HepG2 (cell line): ENCODE measurements at regions not wholly inside any gene's neighbourhood (a gene's known extent, or its start where the extent isn't known, plus 50 kb on each side); places are given as distances from the start of the nearest gene placed in this dataset.

Experiments used
- ATAC-seq: fragments of 200-7000 bp; cut with Tn5 transposase; 3 replicates; pipeline ENCODE4 v1.9.1; 2020; ENCODE audit warnings: mild to moderate bottlenecking, moderate library complexity
- BruUV-seq: library from RNA; stranded (reverse); fragments of 400-500 nt; replicated peaks from 2 replicates; lab custom pipeline; 2021; lab: Mats Ljungman, UMichigan
- CTCF ChIA-PET: fragments of 300-600 bp; formaldehyde crosslinking; extraction: SDS; loops from one replicate; lab custom pipeline; 2021; ENCODE audit warnings: low total read pairs, inconsistent platforms, low intra/inter-chr PET ratio; lab: Yijun Ruan, JAX
- POLR2A ChIA-PET: fragments of 350-600 bp; sonication (Branson Sonifier 250); formaldehyde crosslinking; loops from one replicate; lab custom pipeline; 2020; ENCODE audit warnings: antibody characterized with exemption, inconsistent platforms; lab: Yijun Ruan, JAX
- DNase-seq: peaks from one replicate; pipeline ENCODE4 v3.0.0-alpha.2; 2015; ENCODE audit warnings: low spot score
- FAIRE-seq: peaks from 3 replicates; lab custom pipeline; 2011; peaks lifted over from hg19 to GRCh38; lab: Jason Lieb, UNC
- H2AFZ ChIP-seq: one replicate; pipeline ENCODE4 v1.6.1; 2011; ENCODE audit warnings: low read length, inconsistent platforms
- H3K27ac ChIP-seq: fragments of 300-600 bp; 3 replicates; pipeline ENCODE4 v1.8.0; 2011; ENCODE audit warnings: mixed run types, mild to moderate bottlenecking, mixed read lengths, low read length, inconsistent platforms; ENCODE audit not compliant: insufficient read depth; ENCODE audit errors: extremely low read length
- H3K27me3 ChIP-seq, 2 experiments: fragments of 200-600 bp in 1 of 2; 2 replicates in 1 of 2; 3 replicates in 1 of 2; pipeline versions ENCODE4 v1.6.0 to v1.8.0; 2011; ENCODE audit warnings: low read length in 2 of 2, mild to moderate bottlenecking in 2 of 2, moderate library complexity in 2 of 2, inconsistent platforms in 1 of 2; ENCODE audit not compliant: insufficient read depth in 2 of 2, control insufficient read depth in 1 of 2
- H3K36me3 ChIP-seq, 2 experiments: fragments of 200-600 bp in 1 of 2; replicated peaks in 1 of 2; 2 replicates in 1 of 2; 3 replicates in 1 of 2; pipeline versions ENCODE4 v1.5.1 to v1.8.0; 2011; ENCODE audit warnings: low read length in 2 of 2, inconsistent platforms in 1 of 2; ENCODE audit not compliant: insufficient read depth in 2 of 2, control insufficient read depth in 1 of 2
- H3K4me1 ChIP-seq: 2 replicates; pipeline ENCODE4 v1.5.1; 2012; ENCODE audit warnings: low read length, inconsistent platforms; ENCODE audit not compliant: insufficient read depth
- H3K4me2 ChIP-seq: 2 replicates; pipeline ENCODE4 v1.6.0; 2011; ENCODE audit warnings: low read depth, low read length, inconsistent platforms
- H3K4me3 ChIP-seq, 3 experiments: fragments of 200-600 bp in 1 of 3; sonication (generic), shearing (Covaris generic) in 1 of 3; replicated peaks in 1 of 3; 2 replicates each; pipeline ENCODE4 v1.5.1; 2011 to 2016; ENCODE audit warnings: low read length in 3 of 3, inconsistent platforms in 2 of 3, low read depth in 2 of 3, mild to moderate bottlenecking in 2 of 3, control low read depth in 1 of 3, mixed read lengths in 1 of 3; ENCODE audit not compliant: insufficient read depth in 1 of 3
- H3K79me2 ChIP-seq: one replicate; pipeline ENCODE4 v1.6.1; 2011; ENCODE audit warnings: low read length, inconsistent platforms; ENCODE audit not compliant: insufficient read depth
- H3K9ac ChIP-seq: 2 replicates; pipeline ENCODE4 v1.6.0; 2011; ENCODE audit warnings: mild to moderate bottlenecking, low read depth, low read length, inconsistent platforms; ENCODE audit not compliant: insufficient read depth
- H3K9me3 ChIP-seq: 2 replicates; pipeline ENCODE4 v1.5.1; 2012; ENCODE audit warnings: mild to moderate bottlenecking, low read length
- H4K20me1 ChIP-seq: 2 replicates; pipeline ENCODE4 v1.6.0; 2011; ENCODE audit warnings: inconsistent platforms, mild to moderate bottlenecking, low read length, moderate library complexity; ENCODE audit not compliant: insufficient read depth
- AGO1 ChIP-seq: fragments of 200-400 bp; formaldehyde crosslinking; IDR thresholded peaks from 2 replicates; pipeline ENCODE4 v1.6.1; 2017; ENCODE audit warnings: mild to moderate bottlenecking, low read depth, low read length, moderate library complexity; ENCODE audit not compliant: poor library complexity, severe bottlenecking
- CEBPG ChIP-seq: IDR thresholded peaks from 2 replicates; pipeline ENCODE4 v1.6.1; 2016
- GATA4 ChIP-seq: sonication (generic); IDR thresholded peaks from 2 replicates; pipeline ENCODE4 v1.6.1; 2016; ENCODE audit warnings: antibody characterized with exemption, low read depth, borderline replicate concordance
- MAFF ChIP-seq: IDR thresholded peaks from 2 replicates; pipeline ENCODE4 v1.6.1; 2011; ENCODE audit warnings: low read depth, low read length, improper control_type of control experiment
- MAFK ChIP-seq, 2 experiments: IDR thresholded peaks in 1 of 2; conservative IDR thresholded peaks in 1 of 2; 2 replicates each; pipeline ENCODE4 v1.6.1; 2011; ENCODE audit warnings: improper control_type of control experiment in 2 of 2, low read length in 2 of 2
- POLR2AphosphoS2 ChIP-seq: IDR thresholded peaks from 2 replicates; pipeline ENCODE4 v1.6.1; 2011; ENCODE audit warnings: low read depth, low read length, improper control_type of control experiment
- ZBTB20 ChIP-seq: sonication (generic); formaldehyde crosslinking; IDR thresholded peaks from 2 replicates; pipeline ENCODE4 v1.8.1; 2023; ENCODE audit warnings: missing genetic modification reagents, low read depth, mild to moderate bottlenecking, borderline replicate concordance
- ZBTB4 ChIP-seq: sonication (generic); formaldehyde crosslinking; IDR thresholded peaks from 2 replicates; pipeline ENCODE4 v1.4.0; 2020; ENCODE audit warnings: missing genetic modification reagents, mild to moderate bottlenecking, borderline replicate concordance
- ZNF790 ChIP-seq: sonication (generic); formaldehyde crosslinking; IDR thresholded peaks from 2 replicates; pipeline ENCODE4 v1.8.0; 2022; ENCODE audit warnings: missing genetic modification reagents, mild to moderate bottlenecking, borderline replicate concordance
- ZSCAN12 ChIP-seq: sonication (generic); formaldehyde crosslinking; IDR thresholded peaks from 2 replicates; pipeline ENCODE4 v1.9.0; 2021; ENCODE audit warnings: mild to moderate bottlenecking, missing genetic modification reagents
- ZUFSP ChIP-seq: sonication (generic); formaldehyde crosslinking; IDR thresholded peaks from 2 replicates; pipeline ENCODE4 v1.9.0; 2021; ENCODE audit warnings: missing genetic modification reagents, mild to moderate bottlenecking, borderline replicate concordance
- WGBS: methylation state at CpG from one replicate; pipeline ENCODE4 v1.1.6; 2017; ENCODE audit warnings: low lambda C conversion rate; 5-methylcytosine and 5-hydroxymethylcytosine counted together
- in situ Hi-C: cut with HindIII; loops from 2 replicates; pipeline ENCODE4 v1.10.0; 2017; ENCODE audit warnings: low pct_unique_long_range_greater_than_20kb; ENCODE audit not compliant: extremely low pct_ligation_motif_present
- intact Hi-C: fragments of 100-400 bp; cut with micrococcal nuclease; formaldehyde crosslinking; loops from one replicate; pipeline ENCODE4 v1.10.0; 2022; ENCODE audit not compliant: unreplicated experiment
- TF ChIP-seq, protein P1 (sequence below): conservative IDR thresholded peaks from 2 replicates; pipeline ENCODE4 v1.6.1; 2018; ENCODE audit warnings: missing genetic modification reagents

DNA sequence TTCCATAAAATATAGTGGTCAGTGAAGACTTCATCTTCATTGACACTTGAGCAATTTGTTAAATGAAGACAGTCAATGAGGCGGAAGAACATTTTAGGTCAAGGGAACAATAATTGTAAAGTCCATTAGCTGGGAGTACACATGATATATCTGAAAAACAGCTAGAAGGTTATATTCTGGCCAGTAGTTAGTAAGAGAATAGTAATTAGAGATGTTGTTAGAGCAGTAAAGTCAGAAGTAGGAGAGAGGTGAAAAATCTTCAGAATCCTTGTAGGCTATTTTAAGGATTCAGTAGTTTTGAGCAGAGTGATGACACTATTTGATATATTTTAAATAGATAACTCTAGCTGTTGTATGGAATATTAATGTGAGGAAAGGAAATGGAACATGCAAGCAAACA lies 915.6 kb upstream of the NEGR1 start:
- intact Hi-C loops (no loop called here), in situ Hi-C loops (no loop called here)
- WGBS: 60% methylated on average over 1 of the region's 1 CpG
- Histone ChIP-seq H3K4me3 (no peak overlapping the region), H2AFZ (no peak overlapping the region), H3K27ac (no peak overlapping the region), H3K9me3 (peaks cover 65% of the 10 kb centered on the region), H3K27me3 (no peaks in the 10 kb centered on the region), H4K20me1 (no peaks in the 10 kb centered on the region), H3K36me3 (no peaks in the 10 kb centered on the region), H3K4me2 (no peak overlapping the region), H3K79me2 (no peaks in the 10 kb centered on the region), H3K4me1 (no peaks in the 10 kb centered on the region)
- no TSS peak for BruUV-seq
- CTCF ChIA-PET: no interaction called here
- POLR2A ChIA-PET: no interaction called here
- no peak for ATAC-seq
- no peak for FAIRE-seq
- TF ChIP-seq ZBTB20 (CRISPR knock-in tag) (no peak), ZUFSP (no peak), GATA4 (no peak), ZNF790 (CRISPR knock-in tag) (no peak)
- TF ChIP-seq, all 625 proteins: peak for 0
- no peak overlapping the region for H3K9ac ChIP-seq
- no peak for DNase-seq

- Histone ChIP-seq H3K9me3 (peaks cover 69% of the 10 kb centered on the region), H3K27ac (no peak overlapping the region), H3K9ac (no peak overlapping the region), H3K79me2 (no peaks in the 10 kb centered on the region), H3K4me1 (no peaks in the 10 kb centered on the region), H2AFZ (no peak overlapping the region), H3K4me2 (no peak overlapping the region), H3K27me3 (no peaks in the 10 kb centered on the region), H4K20me1 (no peaks in the 10 kb centered on the region), H3K36me3 (no peaks in the 10 kb centered on the region), H3K4me3 (no peak overlapping the region)
- intact Hi-C loops: no loop called here
- FAIRE-seq (no peak), DNase-seq (no peak), ATAC-seq (no peak)
- whole genome bisulfite sequencing: 41% methylated on average over 1 of the region's 1 CpG
- ChIA-PET POLR2A (no interaction called here), CTCF (no interaction called here)
- no peak for TF ChIP-seq ZSCAN12 (CRISPR knock-in tag)
- TF ChIP-seq ZBTB4 (CRISPR knock-in tag): no peak
- TF ChIP-seq, protein P1, sequence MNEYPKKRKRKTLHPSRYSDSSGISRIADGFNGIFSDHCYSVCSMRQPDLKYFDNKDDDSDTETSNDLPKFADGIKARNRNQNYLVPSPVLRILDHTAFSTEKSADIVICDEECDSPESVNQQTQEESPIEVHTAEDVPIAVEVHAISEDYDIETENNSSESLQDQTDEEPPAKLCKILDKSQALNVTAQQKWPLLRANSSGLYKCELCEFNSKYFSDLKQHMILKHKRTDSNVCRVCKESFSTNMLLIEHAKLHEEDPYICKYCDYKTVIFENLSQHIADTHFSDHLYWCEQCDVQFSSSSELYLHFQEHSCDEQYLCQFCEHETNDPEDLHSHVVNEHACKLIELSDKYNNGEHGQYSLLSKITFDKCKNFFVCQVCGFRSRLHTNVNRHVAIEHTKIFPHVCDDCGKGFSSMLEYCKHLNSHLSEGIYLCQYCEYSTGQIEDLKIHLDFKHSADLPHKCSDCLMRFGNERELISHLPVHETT (CRISPR knock-in tag): no peak
- no peak for TF ChIP-seq CEBPG (CRISPR knock-in tag)
- no peak for TF ChIP-seq AGO1
- TF ChIP-seq POLR2AphosphoS2: no peak
- peak; percentile 62 to 82 for TF ChIP-seq MAFK (conservative IDR thresholded peaks at IDR 0.05 in 1 of 2, IDR thresholded peaks at IDR 0.05 in 1 of 2; ENCODE audit: low read length in 2 of 2)
- TF ChIP-seq MAFF: peak; percentile 54; the same call in 1 of the 2 replicates
- in situ Hi-C loops: no loop called here
- no TSS peak for BruUV-seq
These were observed 912.6 kb upstream of the NEGR1 start for GRCh38 chr1:73194965-73195364.
